ENCODE measurements at regions not wholly inside any gene's neighbourhood (a gene's known extent, or its start where the extent isn't known, plus 50 kb on each side); places are given as distances from the start of the nearest gene placed in this dataset.

DNA sequence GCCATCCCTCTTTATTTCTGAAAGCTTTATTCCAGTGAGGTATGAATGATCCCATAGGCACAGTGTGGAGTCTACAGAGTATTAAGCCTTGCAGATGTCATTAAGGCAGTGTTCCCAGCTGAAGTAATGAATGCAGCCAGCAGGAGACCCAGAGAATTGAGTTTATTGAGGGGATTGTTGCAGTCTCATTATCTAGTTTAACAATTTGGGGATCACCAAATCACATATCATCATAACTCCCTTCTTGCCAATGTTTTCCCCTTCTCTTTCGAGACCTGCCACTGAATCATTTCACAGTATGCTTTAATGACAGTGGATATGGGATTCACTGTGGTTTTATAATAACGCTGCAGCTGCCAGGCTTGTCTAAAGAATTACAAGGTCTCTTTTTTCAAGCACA lies 249.3 kb upstream of the FSHR start:
- no peak for TF ChIP-seq POLR2A (IDR thresholded peaks at IDR 0.05)
- TF ChIP-seq, protein P1, sequence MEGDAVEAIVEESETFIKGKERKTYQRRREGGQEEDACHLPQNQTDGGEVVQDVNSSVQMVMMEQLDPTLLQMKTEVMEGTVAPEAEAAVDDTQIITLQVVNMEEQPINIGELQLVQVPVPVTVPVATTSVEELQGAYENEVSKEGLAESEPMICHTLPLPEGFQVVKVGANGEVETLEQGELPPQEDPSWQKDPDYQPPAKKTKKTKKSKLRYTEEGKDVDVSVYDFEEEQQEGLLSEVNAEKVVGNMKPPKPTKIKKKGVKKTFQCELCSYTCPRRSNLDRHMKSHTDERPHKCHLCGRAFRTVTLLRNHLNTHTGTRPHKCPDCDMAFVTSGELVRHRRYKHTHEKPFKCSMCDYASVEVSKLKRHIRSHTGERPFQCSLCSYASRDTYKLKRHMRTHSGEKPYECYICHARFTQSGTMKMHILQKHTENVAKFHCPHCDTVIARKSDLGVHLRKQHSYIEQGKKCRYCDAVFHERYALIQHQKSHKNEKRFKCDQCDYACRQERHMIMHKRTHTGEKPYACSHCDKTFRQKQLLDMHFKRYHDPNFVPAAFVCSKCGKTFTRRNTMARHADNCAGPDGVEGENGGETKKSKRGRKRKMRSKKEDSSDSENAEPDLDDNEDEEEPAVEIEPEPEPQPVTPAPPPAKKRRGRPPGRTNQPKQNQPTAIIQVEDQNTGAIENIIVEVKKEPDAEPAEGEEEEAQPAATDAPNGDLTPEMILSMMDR (IDR thresholded peaks at IDR 0.05): no peak
